RCC 7860 (cell line): ENCODE measurements at regions not wholly inside any gene's neighbourhood (a gene's known extent, or its start where the extent isn't known, plus 50 kb on each side); places are given as distances from the start of the nearest gene placed in this dataset.
"Not testable (repeated sequence)": the region's sequence is repeated elsewhere in the genome, so short reads cannot be mapped to it uniquely, and the experiment has no call there.

ENCODE experiments used
- DNase-seq: peaks from one replicate; pipeline ENCODE4 v3.0.0-alpha.2; 2015; ENCODE audit warnings: low spot score
- FAIRE-seq: peaks from 2 replicates; lab custom pipeline; 2012; peaks lifted over from hg19 to GRCh38; lab: Jason Lieb, UNC

DNA sequence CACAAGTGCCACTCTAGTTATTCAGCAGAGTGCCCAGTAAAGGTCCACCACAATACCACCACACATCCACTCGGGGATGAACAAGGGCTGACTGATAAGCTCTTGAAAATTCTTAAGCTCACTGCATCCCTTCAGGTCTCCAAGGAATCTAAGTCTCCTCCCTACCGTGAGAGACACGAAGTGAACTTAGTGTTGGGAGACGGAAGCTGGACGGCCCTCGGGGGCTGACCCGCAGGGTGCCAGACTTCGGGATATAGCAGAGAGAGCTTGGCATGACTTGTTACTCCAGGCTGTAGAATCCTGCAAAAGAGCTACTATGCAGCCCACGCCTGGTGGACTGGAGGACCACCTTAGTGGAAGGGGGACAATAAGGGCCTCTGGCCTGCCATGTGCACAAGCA, 75.1 kb downstream of the LYZL1 start:
- FAIRE-seq, DNase-seq: not testable (repeated sequence)

DNA sequence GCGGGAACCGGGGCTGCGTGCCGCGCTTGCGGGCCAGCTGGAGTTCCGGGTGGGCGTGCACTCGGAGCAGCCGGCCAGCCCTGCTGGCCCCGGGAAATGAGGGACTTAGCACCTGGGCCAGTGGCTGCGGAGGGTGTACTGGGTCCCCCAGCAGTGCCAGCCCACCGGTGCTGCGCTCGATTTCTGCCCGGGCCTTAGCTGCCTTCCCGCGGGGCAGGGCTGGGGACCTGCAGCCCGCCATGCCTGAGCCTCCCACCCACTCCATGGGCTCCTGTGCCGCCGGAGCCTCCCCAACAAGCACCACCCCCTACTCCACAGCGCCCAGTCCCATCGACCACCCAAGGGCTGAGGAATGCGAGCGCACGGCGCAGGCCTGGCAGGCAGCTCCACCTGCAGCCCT, 77.3 kb downstream of the LYZL1 start:
- FAIRE-seq, DNase-seq: not testable (repeated sequence)

DNA sequence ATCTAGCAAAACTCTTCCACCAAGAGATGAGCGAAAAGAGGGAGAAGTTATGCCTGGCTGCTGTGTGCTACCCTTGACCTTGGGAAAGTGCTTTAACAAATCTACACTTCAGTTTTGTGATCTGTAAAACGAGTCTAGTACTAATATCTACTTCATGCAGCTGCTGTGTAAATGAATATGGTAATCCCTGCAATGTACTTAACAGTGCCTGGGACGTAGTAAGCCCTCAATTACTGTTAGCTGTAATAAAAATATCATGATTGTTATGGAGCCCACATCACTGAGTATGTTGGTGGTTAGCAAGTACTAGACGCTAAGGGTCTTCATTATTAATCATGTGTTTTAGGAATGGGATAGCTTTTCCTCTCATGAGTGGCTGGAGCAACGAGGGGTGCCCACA, 80.5 kb downstream of the LYZL1 start:
- FAIRE-seq = no peak
- no peak for DNase-seq

DNA sequence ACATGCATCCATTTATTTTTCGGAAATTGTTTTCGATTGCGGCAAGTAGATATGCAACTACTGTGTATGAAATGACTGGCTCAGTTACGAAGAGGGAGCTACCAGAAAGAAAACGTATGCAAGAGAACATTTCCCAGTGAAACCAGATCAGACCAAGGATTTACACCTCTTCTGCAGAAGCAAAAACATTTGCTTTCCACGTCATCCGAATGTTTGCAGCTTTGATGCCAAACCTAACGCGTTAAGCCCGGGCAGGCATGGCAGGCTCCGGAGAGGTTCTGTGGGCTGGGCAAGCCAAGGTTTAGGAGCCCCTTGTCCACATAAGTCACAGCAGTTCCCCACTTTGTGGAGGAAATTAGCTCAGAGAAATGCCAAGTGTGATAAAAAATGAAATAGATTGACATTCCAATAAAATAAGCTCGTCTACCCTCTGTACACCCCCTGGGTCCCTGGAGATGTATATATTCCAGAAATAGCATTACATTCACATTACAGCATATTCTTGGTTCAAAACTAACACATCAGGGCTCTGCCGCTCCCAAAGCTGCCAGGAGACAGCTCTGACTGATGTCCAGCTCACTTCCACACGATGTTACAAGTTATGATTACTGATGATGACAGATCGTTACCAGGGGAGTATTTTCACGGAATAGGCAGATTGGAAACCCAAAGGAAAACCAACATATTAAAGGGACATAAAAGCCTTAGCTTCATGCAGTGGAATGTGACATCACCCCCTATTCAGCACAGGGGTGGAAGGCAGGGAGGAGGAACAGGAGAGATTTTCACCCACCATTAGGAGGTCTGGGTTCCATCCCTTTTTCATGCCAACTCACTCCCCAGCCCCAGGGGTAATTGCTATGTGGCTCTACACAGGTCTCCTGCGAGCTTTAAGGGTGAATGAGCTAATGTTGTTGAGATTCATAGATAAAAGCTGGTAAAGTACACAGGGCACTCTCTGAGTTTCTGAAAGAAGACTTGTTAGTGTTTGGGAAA, 81.5 kb downstream of the LYZL1 start:
- FAIRE-seq (no peak), DNase-seq (no peak)

DNA sequence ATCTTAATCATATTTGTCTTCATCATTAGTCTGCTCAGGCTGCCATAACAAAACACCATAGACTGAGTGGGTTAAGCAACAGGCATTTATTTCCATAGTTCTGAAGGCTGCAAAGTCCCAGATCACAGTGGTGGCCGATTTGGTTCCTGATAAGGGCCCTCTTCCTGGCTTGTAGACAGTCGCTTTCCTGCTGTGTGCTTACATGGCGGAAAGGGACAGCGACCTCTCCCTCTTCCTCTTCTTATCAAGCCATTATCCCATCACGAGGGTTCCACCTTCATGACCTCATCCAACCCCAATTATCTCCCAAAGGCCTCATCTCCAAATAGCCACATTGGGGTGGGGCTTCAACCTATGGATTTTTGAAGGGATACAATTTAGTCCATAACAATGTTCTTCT, 84.0 kb downstream of the LYZL1 start:
- FAIRE-seq (no peak), DNase-seq (no peak)

DNA sequence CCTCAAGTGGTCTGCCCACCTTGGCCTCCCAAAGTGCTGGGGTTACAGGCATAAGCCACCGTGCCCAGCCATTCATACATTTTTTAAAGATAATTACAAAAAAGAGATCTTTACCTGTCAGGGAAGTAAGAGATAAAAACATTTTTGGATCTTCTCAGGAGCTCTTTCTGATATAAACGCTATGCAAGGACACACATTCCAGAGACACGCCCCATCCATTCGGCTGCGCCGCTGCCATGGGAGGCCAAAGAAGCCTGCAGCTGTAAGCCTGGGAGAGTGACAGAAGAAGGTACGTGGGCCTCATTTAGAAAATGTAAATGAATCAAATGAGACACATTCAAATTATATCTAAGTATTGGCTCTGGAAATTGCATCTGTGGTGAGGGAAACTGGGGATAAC, 85.3 kb downstream of the LYZL1 start:
- no peak for FAIRE-seq
- no peak for DNase-seq

DNA sequence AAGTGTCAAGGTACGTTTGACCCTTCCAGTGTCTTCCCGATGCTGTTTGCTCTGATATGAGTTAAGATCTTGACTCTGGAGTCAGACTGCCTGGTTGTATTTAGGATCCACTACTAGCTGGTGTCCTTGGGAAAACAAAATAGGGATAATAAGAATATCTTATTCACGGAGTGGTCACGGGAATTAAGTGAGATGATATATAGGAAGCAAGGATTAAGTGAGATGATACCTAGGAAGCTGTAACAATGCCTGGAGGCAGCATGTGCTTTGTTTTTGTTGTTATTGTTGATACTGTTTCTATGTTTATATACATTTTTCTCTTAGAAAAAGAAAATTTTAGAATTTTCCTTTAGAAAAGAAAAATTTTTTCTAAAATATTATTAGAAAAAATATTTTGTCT, 87.0 kb downstream of the LYZL1 start:
- peak; percentile 52 for FAIRE-seq
- no peak for DNase-seq

DNA sequence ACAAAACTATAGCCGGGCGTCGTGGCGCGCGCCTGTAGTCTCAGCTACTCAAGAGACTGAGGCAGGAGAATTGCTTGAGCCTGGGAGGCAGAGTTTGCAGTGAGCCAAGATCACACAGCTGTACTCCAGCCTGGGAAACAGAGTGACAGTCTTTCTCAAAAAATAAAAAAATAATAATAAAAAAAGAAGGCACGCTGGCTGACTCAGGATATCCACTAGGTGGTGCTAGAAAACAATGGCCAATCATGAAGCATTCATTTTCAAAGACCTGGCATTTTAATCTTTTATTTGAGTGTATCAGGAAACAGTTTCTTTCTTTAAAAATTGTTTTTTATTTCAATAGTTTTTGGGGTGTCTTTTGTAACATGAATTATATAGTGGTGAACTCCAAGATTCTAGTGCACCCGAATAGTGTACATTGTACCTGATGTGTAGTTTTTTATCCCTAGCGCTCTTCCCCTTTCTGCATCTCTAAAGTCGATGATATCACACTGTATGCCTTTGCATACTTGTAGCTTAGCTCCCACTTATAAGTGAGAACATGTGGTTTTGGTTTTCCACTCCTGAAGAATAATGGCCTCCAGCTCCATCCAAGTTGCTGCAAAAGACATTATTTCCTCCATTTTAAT, 88.6 kb downstream of the LYZL1 start:
- DNase-seq = peak; percentile 10
- peak; percentile 52 for FAIRE-seq

DNA sequence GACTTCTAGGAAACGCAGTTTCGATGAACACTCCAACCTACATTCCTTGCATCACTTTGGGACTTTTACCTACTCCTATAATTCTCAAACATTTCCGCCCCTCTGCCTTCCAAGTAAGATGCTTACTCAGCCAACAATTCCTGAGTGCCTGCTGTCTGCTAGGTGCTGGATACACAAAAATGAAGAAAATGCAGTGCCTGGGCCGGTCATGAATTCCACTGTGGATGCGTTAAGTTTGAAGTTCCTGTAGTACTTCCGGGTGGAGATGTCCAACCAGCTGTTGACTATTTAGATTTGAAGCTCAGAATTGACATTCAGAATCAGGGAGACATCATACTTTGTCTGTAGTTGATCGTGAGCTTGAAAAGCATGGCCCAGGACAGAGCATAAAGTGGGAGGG, 89.2 kb downstream of the LYZL1 start:
- FAIRE-seq (no peak), DNase-seq (no peak)

DNA sequence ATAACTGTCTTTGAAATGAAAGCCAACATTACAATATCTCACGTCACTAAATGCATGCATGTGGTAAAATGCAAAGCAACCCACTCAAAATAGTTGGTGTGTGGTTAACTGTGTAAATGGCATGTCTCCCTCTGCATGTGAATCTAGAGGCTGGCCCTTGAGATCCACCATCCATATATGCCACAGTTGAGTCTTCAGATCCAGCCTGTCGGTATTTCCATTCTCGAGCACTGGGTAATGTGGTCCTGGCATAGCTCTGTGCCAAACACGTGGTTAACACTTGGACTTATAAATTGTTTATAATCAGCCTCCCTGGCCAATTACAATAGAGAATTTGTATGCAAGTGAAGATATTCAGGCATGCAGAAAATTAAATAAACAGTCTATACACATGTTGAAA, 90.3 kb downstream of the LYZL1 start:
- FAIRE-seq = no peak
- DNase-seq = no peak

DNA sequence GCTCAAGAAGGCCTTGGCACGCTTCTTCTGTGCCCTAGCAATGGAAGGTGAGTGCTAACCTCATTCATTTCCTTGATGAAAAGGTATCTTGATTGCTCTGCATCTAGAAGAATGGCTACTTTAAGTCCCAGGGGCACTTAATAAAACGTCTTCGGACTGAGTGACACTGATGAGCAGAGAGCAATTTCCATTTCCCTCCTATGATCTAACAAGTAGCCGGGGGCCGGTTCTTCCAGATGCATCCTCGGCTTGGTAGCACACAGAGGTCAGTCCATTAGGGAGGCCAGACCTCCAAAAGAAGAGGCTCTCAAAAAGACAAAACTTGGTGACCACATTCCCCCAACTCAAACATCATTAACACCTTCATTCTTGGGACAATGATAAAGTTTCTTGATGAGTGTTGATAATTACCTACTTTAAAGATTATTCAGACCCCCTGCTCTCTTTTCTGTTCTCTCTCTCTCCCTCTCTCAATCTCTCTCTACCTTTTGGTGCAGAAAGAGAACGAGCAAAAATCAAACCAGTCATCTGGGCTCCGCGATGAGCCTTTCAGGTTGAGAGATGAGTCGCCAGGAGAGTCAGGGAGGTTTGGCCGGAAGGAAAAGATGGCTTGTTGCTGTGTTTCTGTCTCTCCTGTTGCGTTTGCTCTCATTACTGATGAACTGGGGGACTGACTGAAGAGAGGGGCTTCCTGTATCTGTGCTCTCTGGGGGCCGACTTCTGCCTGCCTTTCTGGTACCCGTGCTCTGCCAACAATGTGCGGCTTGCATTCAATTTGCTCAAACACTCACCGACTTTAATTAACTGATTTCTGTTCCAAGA, 91.1 kb downstream of the LYZL1 start:
- not testable (repeated sequence) for FAIRE-seq, DNase-seq

DNA sequence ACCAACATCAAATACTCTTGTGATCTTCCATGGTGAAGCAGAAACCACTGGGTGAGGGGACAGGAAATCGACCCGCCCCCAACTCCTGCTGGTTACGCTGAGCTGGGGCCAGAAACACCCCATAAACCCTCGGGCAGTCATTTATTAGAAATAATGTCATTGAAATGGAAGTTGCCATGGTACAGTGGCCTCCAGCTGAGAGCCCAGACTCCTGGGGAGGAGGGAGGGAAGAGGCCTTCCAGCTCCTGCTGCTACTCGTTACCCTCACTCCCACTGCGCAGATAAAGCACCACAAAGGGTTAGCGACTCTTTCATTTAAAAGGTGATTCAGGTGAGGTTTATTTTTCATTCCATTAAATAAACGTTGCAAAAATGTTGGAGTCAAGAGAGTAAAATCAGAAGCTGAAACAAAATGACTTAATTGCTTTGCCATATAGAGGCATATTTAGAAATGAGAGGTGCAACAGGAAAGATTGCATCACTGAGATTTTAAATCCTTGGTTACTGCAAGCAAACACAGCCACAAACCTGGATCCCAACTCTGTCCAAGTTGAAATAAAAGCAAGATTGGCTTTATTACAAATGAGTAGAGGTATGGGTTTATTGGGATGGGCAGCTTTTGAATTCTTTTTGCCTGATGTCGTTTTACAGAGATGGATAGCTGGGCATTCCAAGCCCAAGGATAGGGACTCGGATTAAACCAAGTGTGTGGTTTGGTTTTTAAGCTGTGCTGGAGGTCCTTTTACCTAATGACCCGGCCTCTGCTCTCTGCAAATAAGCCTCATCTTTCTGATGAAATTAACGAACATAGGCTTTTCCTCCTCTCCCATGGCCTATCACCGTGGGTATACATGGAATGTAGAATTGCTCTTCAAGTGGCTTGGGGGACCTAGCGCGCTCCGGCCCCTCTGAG, 92.0 kb downstream of the LYZL1 start:
- FAIRE-seq, DNase-seq: not testable (repeated sequence)

DNA sequence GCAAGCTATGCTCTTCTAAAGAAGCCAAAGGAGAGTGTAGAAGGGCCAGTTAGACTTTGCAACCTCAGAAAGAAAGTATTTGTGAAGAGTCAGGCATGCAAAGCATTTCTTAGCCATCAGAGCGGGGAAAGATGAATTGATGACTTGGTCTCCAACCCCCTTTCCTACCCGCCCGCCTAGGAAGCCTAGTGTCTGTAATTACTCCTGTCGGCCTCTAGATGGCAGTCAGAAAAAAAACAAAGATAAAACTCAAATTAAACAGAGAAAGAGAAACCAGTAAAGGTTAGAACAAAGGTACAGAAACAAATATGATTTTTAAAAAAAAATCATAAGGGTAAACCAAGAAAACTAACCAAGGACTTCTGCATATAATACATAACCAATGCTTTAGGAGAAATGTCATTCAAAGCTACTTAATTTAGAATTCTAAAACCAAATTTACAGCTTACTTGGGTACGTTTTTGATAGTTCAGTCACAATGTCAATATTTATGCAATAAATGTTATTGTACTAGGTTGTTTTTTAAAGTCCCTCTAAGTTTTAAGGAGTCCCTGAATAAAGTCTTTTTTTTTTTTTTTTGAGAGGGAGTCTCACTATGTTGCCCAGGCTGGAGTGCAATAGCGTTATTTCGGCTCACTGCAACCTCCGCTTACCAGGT, 97.6 kb downstream of the LYZL1 start:
- DNase-seq (peak; percentile 53), FAIRE-seq (peak; percentile 86)

DNA sequence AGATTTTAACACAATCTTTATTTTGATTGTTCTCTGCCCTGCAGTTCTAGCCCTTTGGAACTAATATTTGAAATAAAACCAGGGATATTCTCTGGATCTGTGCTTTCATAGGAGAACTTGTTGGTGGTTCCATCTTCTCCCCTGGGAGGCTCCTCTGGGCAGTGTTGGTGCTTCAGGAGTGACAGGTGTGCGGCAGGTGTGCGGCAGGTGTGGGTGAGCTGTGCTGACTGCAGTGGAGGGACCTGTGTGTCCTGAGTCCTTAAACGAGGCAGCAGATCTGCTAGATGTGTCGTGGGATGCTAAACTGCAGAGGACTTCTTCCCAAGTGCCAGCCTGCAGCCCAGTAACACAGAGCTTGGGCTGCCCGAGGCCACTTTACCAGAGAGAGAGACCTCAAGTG, 98.4 kb downstream of the LYZL1 start:
- no peak for DNase-seq
- FAIRE-seq = no peak

DNA sequence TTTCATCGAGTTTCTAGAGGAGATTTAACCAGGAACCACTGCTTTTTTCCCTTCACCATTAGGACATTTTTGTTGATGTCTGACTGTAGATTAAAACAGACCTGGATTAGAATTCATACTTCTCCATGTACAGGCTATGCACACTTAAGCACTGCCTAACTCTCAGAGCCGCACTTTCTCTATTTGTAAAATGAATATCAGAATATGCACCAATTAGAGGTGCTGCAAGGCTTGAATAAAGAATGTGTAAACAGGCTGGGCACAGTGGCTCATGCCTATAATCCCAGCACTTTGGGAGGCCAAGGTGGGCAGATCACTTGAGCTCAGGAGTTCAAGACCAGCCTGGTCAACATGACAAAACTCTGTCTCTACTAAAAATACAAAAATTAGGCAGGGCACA, 99.2 kb downstream of the LYZL1 start:
- not testable (repeated sequence) for FAIRE-seq, DNase-seq

DNA sequence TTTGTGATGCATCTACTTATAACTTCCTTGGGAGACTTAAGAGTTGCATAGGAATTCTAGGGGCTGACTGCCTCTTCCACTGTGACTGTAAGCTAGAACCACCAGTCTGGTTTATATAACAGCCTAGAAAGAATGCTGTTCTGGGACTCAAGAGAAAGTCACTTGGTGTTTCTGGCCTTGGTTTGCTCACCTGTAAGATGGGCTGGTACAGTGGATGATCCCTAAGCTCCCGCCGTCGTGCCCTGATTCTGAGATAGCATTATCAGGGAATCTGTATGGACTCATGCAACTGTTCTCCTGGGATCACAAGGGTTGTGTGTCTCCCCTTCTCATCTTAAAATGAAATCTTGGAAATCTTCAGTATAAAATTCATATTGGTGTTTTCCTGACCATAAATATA, 100.6 kb downstream of the LYZL1 start:
- DNase-seq (no peak), FAIRE-seq (no peak)

DNA sequence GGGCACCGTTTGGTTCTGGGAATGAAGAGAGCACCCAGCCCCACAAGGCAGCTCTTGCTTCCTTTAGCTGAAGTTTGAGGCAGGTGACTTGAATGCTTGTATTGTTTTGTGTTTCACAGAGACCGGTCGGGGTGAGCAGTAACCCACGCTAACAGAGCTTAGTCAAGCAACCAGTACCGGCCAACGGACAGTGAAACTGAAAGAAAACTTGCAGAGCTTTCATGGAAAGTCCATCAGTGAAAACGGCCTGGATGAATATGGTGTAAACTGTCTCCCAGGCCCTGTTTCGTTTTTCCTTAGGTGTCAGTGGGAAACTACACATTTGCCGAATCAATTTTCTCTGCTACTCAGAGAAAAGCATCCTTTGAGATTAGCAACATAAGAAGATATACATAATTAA, 101.1 kb downstream of the LYZL1 start:
- DNase-seq = no peak
- FAIRE-seq = no peak

DNA sequence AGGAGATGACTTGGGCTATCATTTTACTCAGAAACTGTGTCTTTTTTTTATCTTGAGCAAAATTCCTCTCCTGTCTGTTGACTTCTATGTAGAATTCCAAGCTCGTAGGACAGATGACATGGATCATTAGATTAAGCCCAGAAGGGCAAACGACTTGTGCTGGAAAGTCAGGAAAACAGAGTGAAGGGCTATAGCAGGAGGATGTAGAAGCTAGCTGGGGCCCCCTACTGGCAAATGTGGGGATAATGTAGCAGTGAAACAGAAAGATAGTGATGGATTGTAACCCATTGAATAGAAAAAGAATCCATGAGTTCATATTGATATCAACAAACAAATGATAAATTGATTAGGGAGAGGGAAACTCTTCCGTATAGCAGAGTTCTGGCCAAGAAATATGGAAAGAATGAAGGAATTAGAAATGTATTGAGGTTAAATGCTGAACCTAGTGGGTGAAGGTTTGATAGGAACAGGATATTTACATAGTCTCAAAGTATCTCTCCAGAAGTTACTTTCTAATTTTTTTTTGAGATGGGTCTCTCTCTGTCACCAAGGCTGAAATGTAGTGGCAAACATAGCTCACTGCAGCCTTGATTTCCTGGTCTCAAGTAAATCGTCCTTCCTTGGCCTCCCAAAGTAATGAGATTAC, 103.6 kb downstream of the LYZL1 start:
- DNase-seq (peak; percentile 47), FAIRE-seq (peak; percentile 31)

DNA sequence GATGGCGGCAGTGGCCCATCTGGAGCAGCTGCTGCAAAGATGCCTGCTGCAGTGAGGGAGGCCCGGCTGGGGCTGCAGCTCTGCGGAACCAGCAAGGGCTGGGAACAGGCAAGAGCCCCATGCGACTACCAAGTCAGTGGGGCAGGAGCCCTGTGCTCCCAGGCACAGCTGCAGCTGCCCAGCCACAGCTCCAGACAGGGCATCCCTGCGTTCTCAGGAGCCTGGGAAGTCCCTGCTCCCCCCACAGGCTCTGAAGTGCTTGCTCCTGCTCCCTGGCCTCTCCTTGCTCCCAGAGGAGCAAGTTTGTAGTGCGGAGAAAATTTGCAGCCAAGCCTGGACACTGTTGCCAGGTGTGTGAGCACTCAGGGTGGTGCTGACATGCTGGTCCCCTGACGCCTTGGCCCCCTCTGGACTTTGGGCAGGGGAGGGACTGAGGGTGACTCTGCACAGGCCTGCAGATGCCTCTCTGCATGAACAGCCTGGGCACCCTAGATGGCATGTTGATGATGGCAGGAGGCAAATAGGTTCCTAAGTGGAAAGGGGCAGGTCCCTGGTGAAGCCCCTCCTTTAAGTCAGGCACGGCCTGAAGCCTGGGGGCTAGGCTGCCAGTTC, 105.6 kb downstream of the LYZL1 start:
- FAIRE-seq = no peak
- no peak for DNase-seq
